ENCODE measurements at regions not wholly inside any gene's neighbourhood (a gene's known extent, or its start where the extent isn't known, plus 50 kb on each side); places are given as distances from the start of the nearest gene placed in this dataset.

DNA sequence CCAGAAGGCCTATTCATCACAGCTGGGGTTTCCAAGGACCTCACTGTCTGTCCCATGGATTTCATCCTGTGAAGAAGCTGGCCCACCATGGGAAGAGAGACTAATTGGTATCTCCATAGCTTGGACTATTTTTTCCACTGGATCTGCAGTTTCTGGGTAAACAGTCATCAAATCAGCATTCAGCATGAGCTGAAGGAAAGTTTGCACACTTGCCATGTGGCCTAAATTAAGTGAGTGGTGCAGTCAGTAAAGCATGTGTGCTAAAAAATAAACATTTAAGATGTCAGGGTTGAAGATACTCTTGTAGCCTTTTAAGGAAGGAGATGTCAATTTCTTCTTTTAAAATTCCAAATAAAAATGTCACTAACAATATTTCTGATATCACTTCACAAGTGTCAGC, 381.1 kb upstream of the ZMIZ1 start:
- TF ChIP-seq, protein P1, sequence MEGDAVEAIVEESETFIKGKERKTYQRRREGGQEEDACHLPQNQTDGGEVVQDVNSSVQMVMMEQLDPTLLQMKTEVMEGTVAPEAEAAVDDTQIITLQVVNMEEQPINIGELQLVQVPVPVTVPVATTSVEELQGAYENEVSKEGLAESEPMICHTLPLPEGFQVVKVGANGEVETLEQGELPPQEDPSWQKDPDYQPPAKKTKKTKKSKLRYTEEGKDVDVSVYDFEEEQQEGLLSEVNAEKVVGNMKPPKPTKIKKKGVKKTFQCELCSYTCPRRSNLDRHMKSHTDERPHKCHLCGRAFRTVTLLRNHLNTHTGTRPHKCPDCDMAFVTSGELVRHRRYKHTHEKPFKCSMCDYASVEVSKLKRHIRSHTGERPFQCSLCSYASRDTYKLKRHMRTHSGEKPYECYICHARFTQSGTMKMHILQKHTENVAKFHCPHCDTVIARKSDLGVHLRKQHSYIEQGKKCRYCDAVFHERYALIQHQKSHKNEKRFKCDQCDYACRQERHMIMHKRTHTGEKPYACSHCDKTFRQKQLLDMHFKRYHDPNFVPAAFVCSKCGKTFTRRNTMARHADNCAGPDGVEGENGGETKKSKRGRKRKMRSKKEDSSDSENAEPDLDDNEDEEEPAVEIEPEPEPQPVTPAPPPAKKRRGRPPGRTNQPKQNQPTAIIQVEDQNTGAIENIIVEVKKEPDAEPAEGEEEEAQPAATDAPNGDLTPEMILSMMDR (conservative IDR thresholded peaks at IDR 0.05; ENCODE audit: low read depth, low read length), result no peak
- TF ChIP-seq EZH2 (IDR thresholded peaks at IDR 0.05; ENCODE audit: borderline replicate concordance, low read depth, low read length, poor library complexity, severe bottlenecking), result no peak
